SK-N-SH (cell line): ENCODE measurements at regions not wholly inside any gene's neighbourhood (a gene's known extent, or its start where the extent isn't known, plus 50 kb on each side); places are given as distances from the start of the nearest gene placed in this dataset.

Source experiments
- CTCF ChIP-seq: fragments of 200-600 bp; sonication (generic); IDR thresholded peaks from 2 replicates; pipeline ENCODE4 v1.6.1; 2017; ENCODE audit warnings: antibody characterized with exemption, mild to moderate bottlenecking, moderate library complexity
- REST ChIP-seq: IDR thresholded peaks from 2 replicates; pipeline ENCODE4 v1.6.1; 2012; ENCODE audit warnings: mild to moderate bottlenecking, low read depth, low read length, moderate library complexity

- TF ChIP-seq REST (no peak), CTCF (no peak)
Observed at GRCh38 chr1:239771550-239771949, 320.1 kb upstream of the FMN2 start.
